ENCODE measurements at regions not wholly inside any gene's neighbourhood (a gene's known extent, or its start where the extent isn't known, plus 50 kb on each side); places are given as distances from the start of the nearest gene placed in this dataset.

GRCh38 chrX:14228611-14229010, 198.9 kb upstream of the GEMIN8 start:
- no peak for TF ChIP-seq CTCF (IDR thresholded peaks at IDR 0.05; ENCODE audit: low read depth, low read length)
- Histone ChIP-seq H3K27ac (no peak overlapping the region), H3K36me3 (no peaks in the 10 kb centered on the region), H3K4me3 (no peak overlapping the region), H3K4me1 (ENCODE audit: low read depth) (no peaks in the 10 kb centered on the region), H3K9me3 (ENCODE audit: low read depth) (no peaks in the 10 kb centered on the region), H3K27me3 (no peaks in the 10 kb centered on the region)
- no peak for DNase-seq (ENCODE audit: low read depth in 1 of 2, low spot score in 1 of 2)

- Histone ChIP-seq H3K27me3 (no peaks in the 10 kb centered on the region), H3K27ac (no peak overlapping the region), H3K4me3 (no peak overlapping the region), H3K36me3 (no peaks in the 10 kb centered on the region), H3K4me1 (ENCODE audit: low read depth) (no peaks in the 10 kb centered on the region), H3K9me3 (ENCODE audit: low read depth) (no peaks in the 10 kb centered on the region)
- DNase-seq (ENCODE audit: low read depth in 1 of 2, low spot score in 1 of 2), result no peak
- no peak for TF ChIP-seq CTCF (IDR thresholded peaks at IDR 0.05; ENCODE audit: low read depth, low read length)
These were observed 190.8 kb upstream of the GEMIN8 start for GRCh38 chrX:14220386-14220944.

GRCh38 chrX:14209034-14209433, 179.3 kb upstream of the GEMIN8 start:
- TF ChIP-seq CTCF (IDR thresholded peaks at IDR 0.05; ENCODE audit: low read depth, low read length), result no peak
- no peaks in the 10 kb centered on the region for H3K27me3 ChIP-seq
- no peaks in the 10 kb centered on the region for H3K4me1 ChIP-seq (ENCODE audit: low read depth)
- no peaks in the 10 kb centered on the region for H3K9me3 ChIP-seq (ENCODE audit: low read depth)
- no peaks in the 10 kb centered on the region for H3K36me3 ChIP-seq
- no peak overlapping the region for H3K4me3 ChIP-seq
- no peak overlapping the region for H3K27ac ChIP-seq
- DNase-seq (ENCODE audit: low read depth in 1 of 2, low spot score in 1 of 2), result no peak

GRCh38 chrX:14194711-14195110, 165.0 kb upstream of the GEMIN8 start:
- Histone ChIP-seq H3K4me1 (ENCODE audit: low read depth) (no peaks in the 10 kb centered on the region), H3K27ac (no peak overlapping the region), H3K27me3 (no peaks in the 10 kb centered on the region), H3K4me3 (no peak overlapping the region), H3K9me3 (ENCODE audit: low read depth) (no peaks in the 10 kb centered on the region), H3K36me3 (no peaks in the 10 kb centered on the region)
- DNase-seq (ENCODE audit: low read depth in 1 of 2, low spot score in 1 of 2), result no peak
- TF ChIP-seq CTCF (IDR thresholded peaks at IDR 0.05; ENCODE audit: low read depth, low read length), result no peak

- DNase-seq (ENCODE audit: low read depth in 1 of 2, low spot score in 1 of 2), result no peak
- Histone ChIP-seq H3K36me3 (no peaks in the 10 kb centered on the region), H3K4me3 (no peak overlapping the region), H3K27me3 (no peaks in the 10 kb centered on the region), H3K9me3 (ENCODE audit: low read depth) (no peaks in the 10 kb centered on the region), H3K27ac (no peak overlapping the region), H3K4me1 (ENCODE audit: low read depth) (no peaks in the 10 kb centered on the region)
- TF ChIP-seq CTCF (IDR thresholded peaks at IDR 0.05; ENCODE audit: low read depth, low read length), result no peak
These were observed 163.9 kb upstream of the GEMIN8 start for GRCh38 chrX:14193547-14193946.

- Histone ChIP-seq H3K27ac (no peak overlapping the region), H3K27me3 (no peaks in the 10 kb centered on the region), H3K4me1 (ENCODE audit: low read depth) (no peaks in the 10 kb centered on the region), H3K9me3 (ENCODE audit: low read depth) (no peaks in the 10 kb centered on the region), H3K36me3 (no peaks in the 10 kb centered on the region), H3K4me3 (no peak overlapping the region)
- no peak for TF ChIP-seq CTCF (IDR thresholded peaks at IDR 0.05; ENCODE audit: low read depth, low read length)
- DNase-seq (ENCODE audit: low read depth in 1 of 2, low spot score in 1 of 2), result no peak
These were observed 144.2 kb upstream of the GEMIN8 start for GRCh38 chrX:14173873-14174272.

Measured in cardiac muscle cell (in vitro differentiated cells and primary cell).